ENCODE measurements at regions not wholly inside any gene's neighbourhood (a gene's known extent, or its start where the extent isn't known, plus 50 kb on each side); places are given as distances from the start of the nearest gene placed in this dataset.
A peak's percentile ranks its signal among the peaks of the same experiment; 100 is the strongest.

DNA sequence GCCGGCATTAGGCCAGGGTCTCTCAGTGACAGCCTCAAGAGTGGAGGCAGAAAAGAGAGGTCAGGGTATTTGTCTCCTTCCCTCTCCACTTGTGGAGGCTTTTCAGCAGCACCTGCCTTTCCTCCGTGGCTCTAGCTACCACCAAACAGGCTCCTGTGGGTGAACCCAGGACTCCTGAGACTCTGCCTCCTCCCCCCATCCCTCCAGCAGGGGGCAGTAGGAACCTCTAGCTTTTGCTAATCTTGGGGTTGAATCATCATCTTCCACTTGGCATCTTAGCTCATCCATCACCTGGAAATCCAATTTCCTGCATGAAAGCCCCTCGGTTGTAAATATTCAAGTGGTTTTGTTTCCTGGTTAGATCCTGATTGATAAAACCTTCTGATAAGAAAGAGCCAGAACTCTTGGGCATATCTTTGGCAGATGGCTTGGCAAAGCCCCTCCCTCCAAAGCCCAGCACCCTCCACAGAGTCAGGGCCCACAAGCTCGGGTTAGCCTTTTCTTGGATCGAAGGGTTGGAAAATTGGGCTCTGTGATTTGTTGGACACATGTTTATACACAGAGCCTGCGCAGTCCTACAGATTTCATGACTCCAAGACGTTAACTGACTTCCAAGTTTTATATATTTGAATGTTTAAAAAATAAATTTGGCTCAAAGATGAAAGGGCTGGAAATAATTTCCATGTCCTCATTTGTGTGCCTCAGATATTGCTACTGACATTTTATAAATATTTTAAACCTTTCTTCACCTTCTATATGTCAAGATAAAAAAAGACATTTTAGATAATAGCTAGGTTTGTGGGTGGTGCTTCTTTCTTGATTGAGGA lies 322.1 kb downstream of the MAP2K4 start:
- H3K36me3 ChIP-seq (ENCODE audit: control insufficient read depth, insufficient read depth, low read length), result no peaks in the 10 kb centered on the region
- no peaks in the 10 kb centered on the region for H3K27me3 ChIP-seq (ENCODE audit: control insufficient read depth, insufficient read depth, low read length)
- TF ChIP-seq, protein P1, sequence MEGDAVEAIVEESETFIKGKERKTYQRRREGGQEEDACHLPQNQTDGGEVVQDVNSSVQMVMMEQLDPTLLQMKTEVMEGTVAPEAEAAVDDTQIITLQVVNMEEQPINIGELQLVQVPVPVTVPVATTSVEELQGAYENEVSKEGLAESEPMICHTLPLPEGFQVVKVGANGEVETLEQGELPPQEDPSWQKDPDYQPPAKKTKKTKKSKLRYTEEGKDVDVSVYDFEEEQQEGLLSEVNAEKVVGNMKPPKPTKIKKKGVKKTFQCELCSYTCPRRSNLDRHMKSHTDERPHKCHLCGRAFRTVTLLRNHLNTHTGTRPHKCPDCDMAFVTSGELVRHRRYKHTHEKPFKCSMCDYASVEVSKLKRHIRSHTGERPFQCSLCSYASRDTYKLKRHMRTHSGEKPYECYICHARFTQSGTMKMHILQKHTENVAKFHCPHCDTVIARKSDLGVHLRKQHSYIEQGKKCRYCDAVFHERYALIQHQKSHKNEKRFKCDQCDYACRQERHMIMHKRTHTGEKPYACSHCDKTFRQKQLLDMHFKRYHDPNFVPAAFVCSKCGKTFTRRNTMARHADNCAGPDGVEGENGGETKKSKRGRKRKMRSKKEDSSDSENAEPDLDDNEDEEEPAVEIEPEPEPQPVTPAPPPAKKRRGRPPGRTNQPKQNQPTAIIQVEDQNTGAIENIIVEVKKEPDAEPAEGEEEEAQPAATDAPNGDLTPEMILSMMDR (IDR thresholded peaks at IDR 0.05; ENCODE audit: insufficient read depth, low read length, poor library complexity, severe bottlenecking), result peak; percentile 34
- DNase-seq (ENCODE audit: low read depth), result no peak
- H3K4me3 ChIP-seq (ENCODE audit: low read depth, low read length), result no peak overlapping the region

DNA sequence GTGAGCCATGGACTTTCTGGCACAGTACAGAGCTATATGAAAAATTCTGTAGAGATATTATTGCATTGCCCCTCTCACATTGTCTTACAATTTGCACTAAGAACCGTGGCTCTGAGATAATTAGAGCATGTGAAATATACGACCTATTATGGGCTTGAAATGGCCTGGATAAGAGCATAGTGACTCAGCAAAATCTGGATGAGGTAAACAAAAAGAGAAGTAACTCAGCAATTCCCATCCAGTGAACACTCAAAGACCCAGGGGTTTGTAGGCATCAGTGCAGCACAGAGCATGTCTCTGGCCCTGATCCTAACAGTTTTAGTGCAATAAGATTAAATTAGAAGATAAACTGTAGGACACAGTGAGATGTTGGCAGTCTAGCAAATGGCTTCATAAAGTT lies 317.2 kb upstream of the MYOCD start:
- TF ChIP-seq, protein P1 (IDR thresholded peaks at IDR 0.05; ENCODE audit: insufficient read depth, low read length, poor library complexity, severe bottlenecking), result no peak
- Histone ChIP-seq H3K4me3 (ENCODE audit: low read depth, low read length) (no peak overlapping the region), H3K36me3 (ENCODE audit: control insufficient read depth, insufficient read depth, low read length) (no peaks in the 10 kb centered on the region)

DNA sequence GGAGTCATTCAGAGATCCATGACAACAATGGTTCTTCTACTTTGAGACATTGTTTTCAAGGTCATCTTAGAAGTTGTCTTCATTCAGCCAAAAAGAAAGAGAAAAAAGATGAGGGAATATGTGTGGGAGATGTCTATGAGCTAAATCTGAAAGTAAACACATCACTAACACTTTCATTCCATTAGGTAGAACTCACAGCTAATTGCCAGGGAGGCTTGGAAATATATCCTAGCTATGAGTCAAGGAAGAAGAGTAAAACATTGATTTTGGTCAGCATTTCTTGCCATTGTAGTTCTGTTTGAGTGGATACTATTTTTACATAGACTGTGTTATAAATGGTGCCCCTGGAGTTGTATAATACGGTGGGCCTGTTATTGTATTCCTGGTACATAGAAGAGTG lies 316.4 kb upstream of the MYOCD start:
- H3K4me3 ChIP-seq (ENCODE audit: low read depth, low read length), result no peak overlapping the region
- H3K36me3 ChIP-seq (ENCODE audit: control insufficient read depth, insufficient read depth, low read length), result no peaks in the 10 kb centered on the region
- no peak for DNase-seq (ENCODE audit: low read depth)
- TF ChIP-seq, protein P1 (IDR thresholded peaks at IDR 0.05; ENCODE audit: insufficient read depth, low read length, poor library complexity, severe bottlenecking), result no peak
- no peaks in the 10 kb centered on the region for H3K27me3 ChIP-seq (ENCODE audit: control insufficient read depth, insufficient read depth, low read length)

More for the DNA sequence above, 317.2 kb upstream of the MYOCD start:
- H3K27me3 ChIP-seq (ENCODE audit: control insufficient read depth, insufficient read depth, low read length), result no peaks in the 10 kb centered on the region
- no peak for DNase-seq (ENCODE audit: low read depth)

DNA sequence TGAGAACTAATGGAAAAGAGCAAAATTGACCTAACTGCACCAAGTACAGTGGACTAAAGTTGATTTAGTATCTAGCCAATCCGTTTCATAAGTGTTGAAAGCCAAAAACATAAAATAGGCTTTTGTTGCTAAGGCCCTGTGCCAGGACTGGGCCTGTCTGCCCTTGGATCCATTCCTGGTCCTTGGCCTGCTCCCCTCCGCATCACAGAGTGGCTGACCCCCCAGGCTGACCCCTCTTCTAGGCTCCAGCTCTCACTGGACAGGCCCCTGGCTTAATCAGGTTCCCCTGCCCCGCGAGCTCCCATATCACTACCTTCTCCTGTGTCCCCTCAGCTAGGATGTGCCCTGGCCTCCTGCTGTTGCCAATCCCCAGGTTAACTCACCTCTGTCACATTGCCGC lies 313.6 kb upstream of the MYOCD start:
- no peaks in the 10 kb centered on the region for H3K27me3 ChIP-seq (ENCODE audit: control insufficient read depth, insufficient read depth, low read length)
- TF ChIP-seq, protein P1 (IDR thresholded peaks at IDR 0.05; ENCODE audit: insufficient read depth, low read length, poor library complexity, severe bottlenecking), result no peak
- no peak for DNase-seq (ENCODE audit: low read depth)
- no peak overlapping the region for H3K4me3 ChIP-seq (ENCODE audit: low read depth, low read length)
- no peaks in the 10 kb centered on the region for H3K36me3 ChIP-seq (ENCODE audit: control insufficient read depth, insufficient read depth, low read length)

DNA sequence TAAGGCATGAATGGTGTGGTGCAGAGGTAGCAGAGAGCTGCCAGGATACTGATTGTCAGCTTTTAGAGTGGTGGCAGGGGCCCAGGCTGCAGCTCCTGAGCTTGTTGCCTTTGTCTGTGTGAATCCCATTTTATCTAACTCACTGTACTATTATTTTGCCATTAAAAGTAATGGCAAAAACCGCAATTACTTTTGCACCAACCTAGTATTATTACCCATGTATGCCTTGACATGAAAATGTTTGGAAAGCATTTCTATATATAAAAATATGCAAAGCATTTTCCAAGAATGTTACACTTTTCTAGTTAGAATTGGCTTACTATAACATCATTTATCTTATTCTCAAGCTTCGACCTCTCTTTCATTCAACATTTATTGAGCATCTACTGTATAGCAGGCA lies 308.1 kb upstream of the MYOCD start:
- no peak for DNase-seq (ENCODE audit: low read depth)
- no peaks in the 10 kb centered on the region for H3K27me3 ChIP-seq (ENCODE audit: control insufficient read depth, insufficient read depth, low read length)
- TF ChIP-seq, protein P1 (IDR thresholded peaks at IDR 0.05; ENCODE audit: insufficient read depth, low read length, poor library complexity, severe bottlenecking), result no peak
- H3K36me3 ChIP-seq (ENCODE audit: control insufficient read depth, insufficient read depth, low read length), result no peaks in the 10 kb centered on the region
- H3K4me3 ChIP-seq (ENCODE audit: low read depth, low read length), result no peak overlapping the region

DNA sequence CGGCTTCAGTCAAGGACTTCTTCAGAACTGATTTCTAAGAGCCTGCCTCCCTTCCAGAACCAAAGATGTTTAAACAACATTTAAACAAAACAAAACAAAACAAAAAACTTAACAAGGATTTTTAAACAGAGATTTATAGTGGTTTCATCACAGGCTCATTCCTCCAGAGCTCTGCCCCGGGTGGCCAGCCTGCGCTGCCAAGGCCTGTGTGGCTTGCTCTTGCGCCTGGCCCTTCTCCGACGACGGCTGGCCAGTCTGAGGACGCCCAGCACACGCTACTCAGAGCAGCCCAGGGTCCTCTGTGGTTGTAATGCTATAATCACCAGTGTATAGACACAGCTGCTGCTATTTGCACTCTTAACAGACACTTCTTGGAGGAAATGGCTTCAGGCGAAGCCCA lies 307.2 kb upstream of the MYOCD start:
- Histone ChIP-seq H3K27me3 (ENCODE audit: control insufficient read depth, insufficient read depth, low read length) (no peaks in the 10 kb centered on the region), H3K4me3 (ENCODE audit: low read depth, low read length) (no peak overlapping the region), H3K36me3 (ENCODE audit: control insufficient read depth, insufficient read depth, low read length) (no peaks in the 10 kb centered on the region)
- no peak for DNase-seq (ENCODE audit: low read depth)
- TF ChIP-seq, protein P1 (IDR thresholded peaks at IDR 0.05; ENCODE audit: insufficient read depth, low read length, poor library complexity, severe bottlenecking), result no peak
